ENCODE measurements at regions not wholly inside any gene's neighbourhood (a gene's known extent, or its start where the extent isn't known, plus 50 kb on each side); places are given as distances from the start of the nearest gene placed in this dataset.
"Not testable (repeated sequence)": the region's sequence is repeated elsewhere in the genome, so short reads cannot be mapped to it uniquely, and the experiment has no call there.

GRCh38 chr2:168300460-168300859, 53.1 kb upstream of the STK39 start:
- DNase-seq, result no peak

DNA sequence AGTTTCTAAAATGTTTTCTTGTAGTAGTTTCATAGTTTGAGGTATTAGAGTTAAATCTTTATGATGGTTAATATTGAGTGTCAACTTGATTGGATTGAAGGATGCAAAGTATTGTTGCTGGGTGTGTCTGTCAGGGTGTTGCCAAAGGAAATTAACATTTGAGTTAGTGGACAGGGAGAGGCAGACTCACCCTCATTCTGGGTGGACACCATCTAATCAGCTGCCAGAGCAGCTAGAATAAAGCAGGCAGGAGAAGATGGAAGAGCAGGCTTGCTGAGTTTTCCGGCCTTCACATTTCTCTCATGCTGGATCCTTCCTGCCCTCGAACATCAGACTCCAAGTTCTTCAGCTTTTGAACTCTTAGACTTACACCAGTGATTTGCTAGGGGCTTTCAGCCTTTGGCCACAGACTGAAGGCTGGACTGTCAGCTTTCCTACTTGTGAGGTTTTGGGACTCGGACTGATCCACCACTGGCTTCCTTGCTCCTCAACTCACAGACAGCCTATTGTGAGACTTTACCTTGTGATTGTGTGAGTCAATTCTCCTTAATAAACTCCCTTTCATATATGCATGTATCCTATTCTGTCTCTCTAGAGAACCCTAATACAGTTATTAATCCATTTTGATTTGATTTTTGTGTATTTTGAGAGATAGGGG, 56.8 kb upstream of the STK39 start:
- DNase-seq, result no peak

DNA sequence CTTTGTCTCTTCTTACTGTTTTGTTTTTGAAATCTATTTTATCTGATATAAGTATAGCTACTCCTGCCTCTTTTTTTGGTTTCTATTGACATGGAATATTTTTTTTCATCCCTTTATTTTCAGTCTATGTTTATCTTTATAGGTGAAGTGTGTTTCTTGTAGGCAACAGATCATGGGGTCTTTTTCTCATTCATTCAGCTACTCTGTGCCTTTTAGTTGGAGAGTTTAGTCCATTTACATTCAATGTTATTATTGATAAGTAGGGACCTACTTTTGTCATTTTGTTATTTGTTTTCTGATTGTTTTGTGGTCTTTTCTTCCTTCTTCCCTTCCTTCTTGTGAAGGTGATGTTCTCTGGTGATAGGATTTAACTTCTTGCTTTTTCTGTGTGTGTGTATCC, 60.0 kb upstream of the STK39 start:
- DNase-seq, result no peak

GRCh38 chr2:168310580-168310979, 63.2 kb upstream of the STK39 start:
- DNase-seq, result no peak

DNA sequence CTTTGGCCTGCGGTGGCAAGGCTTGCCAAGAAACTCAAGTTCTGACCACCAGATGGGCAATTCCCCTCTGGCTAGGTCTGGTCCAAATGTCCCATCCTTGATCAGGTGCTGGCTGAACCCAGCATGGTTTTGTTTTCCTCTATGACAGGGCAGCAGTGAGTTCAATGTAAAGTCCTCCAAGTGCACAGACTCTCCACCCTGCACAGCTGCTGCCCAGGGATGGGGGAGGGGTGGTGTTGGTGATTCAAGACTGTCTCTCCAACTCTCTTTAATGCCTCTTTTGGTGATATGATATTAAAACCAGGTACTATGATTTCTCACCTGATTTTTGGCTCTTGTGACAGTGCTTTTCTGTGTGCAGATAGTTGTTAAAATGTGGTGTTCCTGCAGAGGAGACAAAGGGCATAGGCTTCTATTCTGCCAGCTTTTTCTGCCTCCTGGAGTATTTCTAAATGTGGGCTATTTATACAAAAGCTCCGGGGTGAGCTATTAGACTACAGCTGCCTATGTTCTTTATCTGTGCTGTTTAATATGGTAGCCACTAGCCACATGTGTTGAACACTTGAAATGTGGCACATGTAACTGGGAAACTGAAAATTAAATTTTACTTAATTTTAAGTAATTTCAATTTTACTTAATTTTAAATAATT, 64.0 kb upstream of the STK39 start:
- no peak for DNase-seq

GRCh38 chr2:168312036-168312822, 64.8 kb upstream of the STK39 start:
- DNase-seq, result no peak

DNA sequence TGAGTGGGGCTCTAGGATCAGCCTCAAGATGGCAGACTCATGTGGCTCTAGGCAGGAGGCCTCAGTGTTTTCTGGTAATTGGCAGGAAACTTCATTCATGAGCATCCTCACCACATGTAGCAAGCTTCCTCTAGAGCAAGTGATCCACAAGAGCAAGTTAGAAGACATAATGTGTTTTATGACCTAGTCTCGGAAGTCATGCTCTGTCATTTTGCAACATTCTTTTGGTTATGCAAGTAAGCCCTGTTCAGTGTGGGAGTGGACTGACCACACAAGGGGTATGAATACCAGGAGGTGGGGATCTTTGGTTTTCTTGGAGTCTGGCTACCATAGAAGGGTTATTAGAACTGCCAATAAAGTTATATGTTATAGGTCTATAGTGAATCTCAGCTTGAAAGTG, 66.8 kb upstream of the STK39 start:
- DNase-seq, result no peak

DNA sequence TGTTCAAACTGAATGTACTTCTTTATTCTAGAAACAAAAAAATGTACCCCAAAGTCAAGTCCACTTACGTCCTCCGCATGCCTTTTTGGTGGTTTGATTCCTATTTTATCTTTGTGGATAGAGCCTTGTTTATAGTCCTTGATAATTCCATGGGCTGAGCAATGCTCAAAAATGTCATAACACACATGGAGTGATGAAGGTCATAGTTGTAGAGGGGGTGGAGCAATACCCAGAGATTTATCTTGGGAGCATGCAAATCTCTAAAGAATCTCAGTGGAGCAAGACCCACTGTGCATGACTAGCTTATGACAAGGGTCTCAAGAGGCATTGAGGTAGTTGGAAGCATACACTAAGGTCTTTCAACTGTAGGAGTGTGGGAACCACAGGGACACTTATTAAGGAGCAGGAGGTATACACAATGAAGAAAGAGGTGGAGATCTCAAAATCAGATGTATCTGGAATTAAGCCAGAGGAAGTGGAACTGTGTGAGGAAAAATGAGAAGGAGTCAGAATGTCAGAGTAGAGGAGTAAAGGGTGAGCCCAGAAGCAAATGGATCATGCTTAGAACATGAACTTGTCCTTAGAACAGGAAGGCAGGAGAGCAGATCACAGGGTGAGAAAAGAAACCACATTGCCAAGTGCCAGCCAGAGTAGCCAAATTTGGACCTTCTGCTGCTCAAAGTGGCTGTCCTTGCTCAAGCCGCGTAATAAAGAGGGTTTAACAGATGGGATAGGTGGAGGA, 68.1 kb upstream of the STK39 start:
- no peak for DNase-seq

DNA sequence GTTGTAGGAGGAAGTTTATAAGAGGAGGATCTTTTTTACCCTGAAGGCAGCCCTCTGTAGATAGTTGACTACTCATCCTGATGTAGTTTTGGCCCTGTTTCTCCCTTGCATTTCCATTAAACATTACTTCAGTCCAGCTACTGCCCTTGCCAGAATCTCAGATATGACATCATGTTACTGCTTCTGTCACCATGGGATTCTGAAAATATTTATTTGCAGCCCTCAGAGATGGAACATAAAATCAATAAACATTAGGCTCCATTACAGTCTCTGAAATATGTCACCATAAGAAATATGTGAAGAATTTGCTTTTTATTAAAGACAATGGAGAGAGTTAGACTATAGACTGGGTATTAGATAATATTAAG, 68.7 kb upstream of the STK39 start:
- DNase-seq, result no peak

DNA sequence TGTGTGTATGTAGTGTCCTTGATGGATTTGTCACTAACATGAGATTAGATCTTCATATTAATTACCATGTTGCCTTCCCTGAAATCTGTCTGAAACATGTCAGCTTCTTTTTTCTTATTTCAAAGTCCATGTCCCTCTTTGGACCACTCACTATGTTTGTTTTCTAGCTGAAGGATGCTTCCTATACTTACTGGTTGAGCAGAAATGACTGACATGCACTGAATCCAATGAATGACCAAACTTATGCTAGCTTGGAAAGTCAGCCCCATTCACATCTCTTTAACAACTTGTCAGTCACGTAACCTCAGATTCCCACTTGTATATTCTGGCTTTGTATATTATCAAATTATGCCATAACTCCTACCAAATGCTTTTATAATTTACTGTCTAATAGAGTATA, 69.9 kb upstream of the STK39 start:
- DNase-seq, result no peak

DNA sequence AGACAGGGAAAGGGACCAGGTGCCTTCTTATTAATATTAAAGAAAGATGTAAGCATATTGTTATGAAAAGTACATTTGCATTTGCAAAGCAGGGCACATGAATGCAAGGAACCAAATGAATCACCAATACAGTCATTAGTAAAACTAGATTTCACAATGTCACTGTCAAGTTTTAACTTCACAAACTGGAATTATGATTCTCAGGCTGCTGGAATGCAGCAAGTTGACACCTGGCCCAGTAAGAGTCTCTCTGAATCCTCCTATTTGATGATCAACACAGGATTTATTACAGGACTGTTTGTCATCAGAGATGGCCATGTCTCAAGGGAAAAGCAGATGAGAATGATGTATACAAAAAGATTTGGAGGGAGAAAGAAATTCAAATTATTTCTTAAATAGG, 72.9 kb upstream of the STK39 start:
- DNase-seq, result no peak

GRCh38 chr2:168322325-168323007, 75.1 kb upstream of the STK39 start:
- no peak for DNase-seq

DNA sequence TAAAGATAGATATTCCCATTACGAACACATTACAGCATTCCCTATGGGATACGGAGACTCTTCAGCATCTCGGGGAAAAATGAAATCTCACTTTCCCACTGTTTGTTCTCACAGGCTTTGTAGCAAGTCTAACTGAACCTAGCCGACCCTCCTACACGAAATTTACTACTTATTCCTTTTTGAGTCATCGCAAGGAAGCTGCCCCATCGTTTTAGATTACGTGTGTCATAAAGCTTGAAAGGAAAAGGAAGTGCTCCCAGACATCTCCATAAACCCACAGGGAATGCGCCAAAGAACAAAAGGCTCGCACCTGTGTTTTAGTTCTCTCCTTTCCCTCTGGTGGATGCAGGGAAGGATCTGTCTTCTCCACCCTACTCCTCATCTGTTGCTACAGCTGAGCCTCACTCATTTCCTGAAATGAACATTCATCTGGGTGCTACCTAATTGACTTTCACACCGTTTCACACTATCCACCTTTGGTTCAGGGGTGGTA, 76.2 kb upstream of the STK39 start:
- DNase-seq, result no peak

DNA sequence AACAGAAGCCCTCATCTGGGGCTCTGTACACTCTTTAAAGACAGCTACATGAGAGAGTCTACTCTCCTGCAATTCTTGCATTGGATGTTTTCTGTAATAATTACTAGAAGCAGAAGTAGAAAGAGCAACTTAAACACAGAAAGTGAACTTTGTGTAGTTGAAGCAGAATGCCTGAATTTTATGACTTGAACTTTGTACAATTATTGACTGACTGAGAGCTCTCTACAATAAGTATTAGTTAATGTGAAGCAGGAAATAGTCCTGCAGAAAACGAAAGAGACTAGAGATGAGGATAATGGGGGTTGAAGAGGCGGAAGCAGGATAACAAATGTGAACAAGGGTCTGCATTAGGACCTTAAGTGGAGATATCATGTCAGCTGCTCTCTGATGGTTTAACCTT, 79.2 kb upstream of the STK39 start:
- DNase-seq, result no peak

GRCh38 chr2:168327328-168327727, 79.9 kb upstream of the STK39 start:
- no peak for DNase-seq

GRCh38 chr2:168328421-168328820, 81.0 kb upstream of the STK39 start:
- no peak for DNase-seq

- DNase-seq, result no peak
Measured at GRCh38 chr2:168330624-168331423, 83.4 kb upstream of the STK39 start.

DNA sequence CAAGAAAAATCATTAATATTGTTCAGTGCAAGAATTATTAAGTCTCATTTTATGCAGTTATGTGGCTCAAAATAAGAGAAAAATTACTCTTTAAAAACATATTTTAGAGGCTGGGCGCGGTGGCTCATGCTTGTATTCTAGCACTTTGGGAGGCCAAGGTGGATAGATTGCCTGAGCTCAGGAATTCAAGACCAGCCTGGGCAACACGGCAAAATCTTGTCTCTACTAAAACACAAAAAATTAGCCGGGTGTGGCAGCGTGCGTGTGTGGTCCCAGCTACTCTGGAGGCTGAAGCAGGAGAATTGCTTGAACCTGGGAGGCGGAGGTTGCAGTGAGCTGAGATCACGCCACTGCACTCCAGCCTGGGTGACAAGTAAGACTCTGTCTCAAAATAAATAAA, 87.9 kb upstream of the STK39 start:
- not testable (repeated sequence) for DNase-seq

GRCh38 chr2:168336786-168337388, 89.5 kb upstream of the STK39 start:
- DNase-seq, result no peak

DNA sequence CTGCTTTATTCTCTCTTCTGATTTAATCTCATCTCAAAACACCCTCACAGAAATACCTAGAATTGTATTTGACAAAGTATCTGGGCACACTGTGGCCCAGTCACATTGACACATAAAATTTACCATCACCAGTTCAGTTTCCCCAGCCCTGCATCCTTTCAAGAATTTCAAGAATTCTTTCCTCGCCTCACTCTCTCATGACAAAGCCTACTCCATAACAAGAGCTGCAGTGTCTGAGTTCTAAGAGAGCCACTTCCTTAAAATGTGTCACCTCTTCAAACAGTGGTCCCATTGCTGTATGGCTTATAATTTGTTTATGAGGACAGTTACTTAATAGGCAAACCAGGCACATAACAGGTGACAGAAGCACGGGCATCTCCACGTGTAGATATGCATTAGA, 90.9 kb upstream of the STK39 start:
- DNase-seq, result no peak
